HepG2 (cell line): ENCODE measurements at regions not wholly inside any gene's neighbourhood (a gene's known extent, or its start where the extent isn't known, plus 50 kb on each side); places are given as distances from the start of the nearest gene placed in this dataset.

Experiments
- ATF4 ChIP-seq, 2 experiments: fragments of 450-650 bp in 1 of 2; sonication (generic) in 1 of 2; formaldehyde crosslinking; IDR thresholded peaks; 2 replicates each; pipeline versions ENCODE4 v1.5.0 to v1.8.0; 2020 to 2022; ENCODE audit warnings: mild to moderate bottlenecking in 1 of 2, missing genetic modification reagents in 1 of 2
- CBX2 ChIP-seq, 2 experiments: fragments of 200-600 bp in 1 of 2; sonication (generic); formaldehyde crosslinking in 1 of 2; IDR thresholded peaks; 2 replicates each; pipeline versions ENCODE4 v1.7.0 to v1.8.1; 2018 to 2022; ENCODE audit warnings: low read depth in 2 of 2, low read length in 1 of 2, mild to moderate bottlenecking in 1 of 2, missing genetic modification reagents in 1 of 2
- HOXA3 ChIP-seq: sonication (generic); formaldehyde crosslinking; IDR thresholded peaks from 2 replicates; pipeline ENCODE4 v1.5.0; 2020; ENCODE audit warnings: missing genetic modification reagents
- KAT2B ChIP-seq: fragments of 150-350 bp; IDR thresholded peaks from 2 replicates; pipeline ENCODE4 v1.6.1; 2014; ENCODE audit warnings: low read depth, low read length, borderline replicate concordance
- MIER2 ChIP-seq: IDR thresholded peaks from 2 replicates; pipeline ENCODE4 v1.6.1; 2016; ENCODE audit warnings: missing biosample characterization, missing genetic modification reagents
- MYC ChIP-seq: sonication (generic); formaldehyde crosslinking; IDR thresholded peaks from 2 replicates; pipeline ENCODE4 v1.9.0; 2021; ENCODE audit warnings: missing genetic modification reagents, borderline replicate concordance
- PCBP2 ChIP-seq: fragments of 200-400 bp; formaldehyde crosslinking; optimal IDR thresholded peaks from 2 replicates; pipeline ENCODE3; 2018; ENCODE audit warnings: low read length, low read depth; ENCODE audit not compliant: poor library complexity, severe bottlenecking
- THAP11 ChIP-seq: IDR thresholded peaks from 2 replicates; pipeline ENCODE4 v1.6.1; 2016; ENCODE audit warnings: missing biosample characterization, missing genetic modification reagents
- ZFP41 ChIP-seq: sonication (generic); formaldehyde crosslinking; IDR thresholded peaks from 2 replicates; pipeline ENCODE4 v1.4.0; 2020; ENCODE audit warnings: mild to moderate bottlenecking, missing genetic modification reagents, borderline replicate concordance
- ZNF597 ChIP-seq: sonication (generic); formaldehyde crosslinking; IDR thresholded peaks from 2 replicates; pipeline ENCODE4 v1.5.0; 2020; ENCODE audit warnings: missing genetic modification reagents
- ZNF652 ChIP-seq: IDR thresholded peaks from 2 replicates; pipeline ENCODE4 v1.6.1; 2016; ENCODE audit warnings: low read depth, borderline replicate concordance
- ZNF691 ChIP-seq: sonication (generic); formaldehyde crosslinking; IDR thresholded peaks from 2 replicates; pipeline ENCODE4 v1.4.0; 2020; ENCODE audit warnings: missing genetic modification reagents, low read depth, mild to moderate bottlenecking, borderline replicate concordance
- ZNF724P ChIP-seq: sonication (generic); formaldehyde crosslinking; IDR thresholded peaks from 2 replicates; pipeline ENCODE4 v1.8.0; 2022; ENCODE audit warnings: missing genetic modification reagents, borderline replicate concordance
- ZNF782 ChIP-seq: sonication (generic); formaldehyde crosslinking; IDR thresholded peaks from 2 replicates; pipeline ENCODE4 v1.4.0; 2020; ENCODE audit warnings: missing genetic modification reagents, mild to moderate bottlenecking, borderline replicate concordance
- ZSCAN5A ChIP-seq: sonication (generic); formaldehyde crosslinking; IDR thresholded peaks from 2 replicates; pipeline ENCODE4 v1.8.0; 2022; ENCODE audit warnings: mild to moderate bottlenecking, missing genetic modification reagents, borderline replicate concordance

- no peak for TF ChIP-seq ZNF691 (CRISPR knock-in tag)
- TF ChIP-seq ZNF724P (CRISPR knock-in tag) = no peak
- TF ChIP-seq ZNF597 = no peak
- no peak for TF ChIP-seq ZSCAN5A (CRISPR knock-in tag)
- no peak for TF ChIP-seq MIER2 (CRISPR knock-in tag)
- TF ChIP-seq CBX2 (IDR thresholded peaks at IDR 0.05; ENCODE audit: low read depth, low read length) = no peak
- TF ChIP-seq CBX2 (CRISPR knock-in tag; IDR thresholded peaks at IDR 0.05; ENCODE audit: low read depth) = no peak
- TF ChIP-seq THAP11 = no peak
- TF ChIP-seq KAT2B = no peak
- TF ChIP-seq ZNF782 (CRISPR knock-in tag) = no peak
- no peak for TF ChIP-seq MYC (CRISPR knock-in tag)
- TF ChIP-seq HOXA3 (CRISPR knock-in tag) = no peak
- TF ChIP-seq PCBP2 = no peak
- TF ChIP-seq ZFP41 (CRISPR knock-in tag) = no peak
- no peak for TF ChIP-seq ATF4 (CRISPR knock-in tag; IDR thresholded peaks at IDR 0.05)
- TF ChIP-seq ZNF652 (CRISPR knock-in tag) = no peak
Observed at GRCh38 chr3:25313286-25313685, 114.8 kb upstream of the RARB start (continued).
